ENCODE measurements at regions not wholly inside any gene's neighbourhood (a gene's known extent, or its start where the extent isn't known, plus 50 kb on each side); places are given as distances from the start of the nearest gene placed in this dataset.

DNA sequence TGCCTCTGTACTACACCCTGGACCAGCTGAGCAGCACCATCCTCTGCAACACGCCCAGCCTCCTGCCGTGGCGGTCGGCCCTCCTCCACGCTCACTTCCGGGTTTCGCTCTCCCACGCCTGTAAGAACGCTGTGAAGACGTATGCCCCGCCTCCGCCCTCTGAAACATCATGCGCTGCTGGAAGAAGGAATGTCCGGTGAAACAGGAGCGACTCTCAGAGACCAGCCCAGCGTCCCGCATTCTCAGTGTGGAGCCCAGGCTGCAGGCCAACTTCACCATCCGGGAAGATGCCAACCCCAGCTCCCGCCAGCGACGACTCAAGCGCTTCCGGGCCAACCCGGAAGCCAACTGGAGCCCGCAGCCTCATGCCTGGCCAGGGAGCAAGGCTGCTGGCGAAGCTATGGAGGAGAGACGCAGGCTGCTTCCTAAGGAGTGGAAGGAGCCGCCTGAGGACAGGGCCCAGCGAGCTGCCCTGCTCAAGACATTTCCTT lies 186.1 kb upstream of the SLITRK2 start:
- DNase-seq = no peak

DNA sequence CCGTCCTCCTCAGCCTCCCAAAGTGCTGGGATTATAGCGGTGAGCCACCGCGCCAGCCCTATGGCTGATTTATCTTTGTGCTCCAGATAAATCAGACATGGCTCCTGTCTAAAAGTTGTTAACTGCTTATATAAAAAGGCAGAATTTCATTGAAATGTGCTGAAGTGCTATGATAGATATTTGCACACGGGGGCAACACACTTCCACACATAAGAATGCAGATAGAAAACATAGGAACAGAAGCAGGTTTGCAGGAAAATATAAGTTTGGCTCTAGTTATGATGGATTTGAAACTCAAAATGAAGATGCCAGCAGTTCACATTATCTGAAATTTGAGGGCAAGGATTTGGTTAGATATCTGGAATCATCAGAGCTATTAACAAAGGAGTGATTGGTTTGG lies 163.1 kb upstream of the SLITRK2 start:
- no peak for DNase-seq

DNA sequence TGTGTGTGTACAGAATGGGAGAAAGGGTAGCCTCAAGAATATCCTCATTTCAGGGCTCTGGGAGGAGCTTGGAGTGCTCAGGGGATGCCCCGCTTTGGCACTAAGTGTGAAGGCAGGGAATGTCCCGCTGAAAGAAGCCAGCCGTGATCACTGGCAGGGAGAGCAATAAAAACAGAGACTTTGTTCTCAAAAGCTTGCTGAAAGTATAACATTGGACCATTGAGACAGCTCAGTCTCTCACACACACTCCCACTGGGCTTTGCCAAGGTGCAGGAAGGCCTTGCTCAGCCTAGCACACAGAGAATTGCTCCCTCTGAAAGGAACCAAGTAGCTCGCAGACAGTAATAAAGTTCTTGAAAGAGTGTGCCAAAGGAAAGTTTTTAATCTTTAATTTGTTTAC lies 143.8 kb upstream of the SLITRK2 start:
- no peak for DNase-seq

DNA sequence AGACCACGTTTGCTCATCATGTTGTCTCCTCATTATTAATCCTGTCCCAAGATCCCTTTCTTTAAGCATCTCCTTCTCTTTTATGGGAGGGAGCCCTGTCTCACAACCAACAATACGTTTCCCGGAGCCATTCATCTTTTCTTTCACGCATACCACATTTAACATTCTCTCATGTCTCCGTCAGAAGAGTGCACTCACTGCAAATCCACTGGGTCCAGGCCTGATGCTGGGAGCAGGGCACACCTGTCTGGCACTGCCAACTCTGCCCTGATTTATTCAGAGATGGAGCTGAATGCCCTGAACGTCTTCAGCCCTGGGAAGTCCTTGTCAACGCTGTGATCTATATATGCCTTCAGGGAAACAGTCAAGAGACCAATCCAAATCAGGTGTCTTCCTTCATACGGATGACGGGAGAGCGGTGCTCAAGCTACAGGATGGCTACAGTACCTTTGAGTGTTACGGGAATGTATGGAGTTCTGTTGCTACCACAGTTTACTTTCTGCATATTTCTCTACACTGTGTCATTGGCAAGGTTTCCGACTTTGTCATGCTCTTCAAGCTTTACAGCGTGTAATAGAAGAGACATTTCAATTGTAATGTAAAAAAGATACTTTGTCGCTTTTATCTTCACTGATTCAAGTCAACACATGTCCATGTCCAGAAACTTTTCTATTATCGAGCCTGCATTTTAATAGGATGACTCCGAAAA lies 140.4 kb upstream of the SLITRK2 start:
- no peak for DNase-seq

DNA sequence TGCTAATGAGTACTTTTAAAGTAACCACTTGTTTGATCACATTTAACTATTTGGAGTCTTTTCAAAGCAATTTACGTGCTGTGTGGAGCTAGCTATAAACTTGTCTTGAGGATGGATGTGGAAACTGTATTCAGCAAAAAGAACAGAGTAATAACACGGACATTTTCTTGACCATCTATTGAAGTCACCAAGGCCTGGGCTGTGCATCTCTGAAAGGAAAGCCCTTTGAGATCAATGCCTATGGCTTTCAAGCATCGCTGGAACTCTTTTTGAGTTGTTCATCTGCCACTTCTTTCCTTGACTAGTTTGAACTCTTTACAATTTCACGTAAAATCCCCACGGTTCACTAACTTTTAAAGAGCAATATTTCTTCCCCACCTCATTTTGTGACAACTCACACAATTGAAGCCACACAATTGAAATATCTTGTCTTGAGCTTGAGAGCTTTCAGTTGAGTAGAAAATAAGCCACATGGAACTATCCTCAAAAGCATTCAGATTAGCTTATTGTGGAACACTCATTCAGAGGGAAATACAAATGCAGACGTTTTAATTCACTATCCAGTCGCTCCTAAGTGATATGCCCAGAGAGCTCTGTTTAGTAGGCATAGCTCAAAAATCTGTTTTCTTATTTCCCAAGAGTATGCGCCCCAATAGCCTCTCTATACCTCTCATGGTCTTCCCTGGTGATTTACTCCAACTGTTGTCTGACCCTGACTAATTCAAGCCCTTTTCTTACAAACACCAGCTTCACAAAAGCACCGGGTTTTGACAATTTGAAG lies 134.9 kb upstream of the SLITRK2 start:
- DNase-seq = no peak

DNA sequence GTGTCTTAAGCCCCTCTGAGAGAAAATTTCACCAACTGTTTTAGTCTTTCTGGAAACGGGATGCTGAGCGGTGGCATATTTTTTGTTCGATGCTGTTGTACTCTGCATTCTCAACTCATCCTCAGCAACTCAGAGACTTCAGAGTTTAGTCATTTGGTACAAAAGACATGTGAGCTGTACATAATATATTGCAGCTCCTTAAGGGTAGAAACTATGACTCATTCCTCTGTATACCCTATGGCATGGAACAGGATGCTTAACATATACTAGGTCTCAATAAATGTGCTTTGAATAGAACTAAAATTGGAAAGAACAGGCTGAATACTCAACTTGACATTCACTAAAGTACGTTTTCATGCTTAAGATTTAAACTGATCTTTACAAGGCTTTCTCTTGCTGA lies 130.5 kb upstream of the SLITRK2 start:
- DNase-seq = no peak

DNA sequence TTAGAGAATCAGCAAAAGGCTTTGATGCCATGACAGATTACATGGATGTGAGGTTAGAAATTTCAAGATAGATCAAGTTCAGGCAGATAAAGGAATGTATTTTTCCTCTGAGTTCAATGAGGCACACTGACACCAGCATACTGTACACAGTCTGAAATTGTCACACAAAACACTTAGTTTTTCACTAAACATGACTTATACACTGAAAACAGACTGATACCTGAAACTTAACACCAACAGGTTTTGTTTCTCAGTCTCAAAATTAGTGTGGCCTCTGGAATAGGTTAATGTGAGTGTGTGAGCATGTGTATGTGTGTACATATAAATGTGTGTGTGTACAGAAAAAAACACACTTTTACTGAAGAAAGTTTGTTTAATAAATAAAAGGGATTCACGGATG lies 129.9 kb upstream of the SLITRK2 start:
- no peak for DNase-seq

DNA sequence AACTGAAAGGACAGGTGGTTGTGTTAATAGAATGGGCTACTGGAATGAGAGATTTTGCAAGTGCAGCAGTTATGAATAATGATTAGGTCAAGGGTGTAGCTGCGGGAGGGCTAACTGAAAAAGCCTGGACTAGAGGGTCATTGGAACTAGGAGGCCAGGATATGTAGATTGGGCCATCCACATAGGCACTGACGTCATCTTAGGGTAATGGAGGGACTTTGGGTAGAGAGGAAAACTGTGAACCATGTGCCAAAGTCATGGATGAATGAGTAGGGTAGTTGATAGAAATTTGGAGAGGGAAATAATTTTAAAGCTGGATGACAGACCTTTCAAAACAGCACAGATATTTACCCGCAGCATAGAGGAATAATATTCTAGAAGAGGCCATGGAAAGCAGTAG lies 123.6 kb upstream of the SLITRK2 start:
- DNase-seq = no peak

DNA sequence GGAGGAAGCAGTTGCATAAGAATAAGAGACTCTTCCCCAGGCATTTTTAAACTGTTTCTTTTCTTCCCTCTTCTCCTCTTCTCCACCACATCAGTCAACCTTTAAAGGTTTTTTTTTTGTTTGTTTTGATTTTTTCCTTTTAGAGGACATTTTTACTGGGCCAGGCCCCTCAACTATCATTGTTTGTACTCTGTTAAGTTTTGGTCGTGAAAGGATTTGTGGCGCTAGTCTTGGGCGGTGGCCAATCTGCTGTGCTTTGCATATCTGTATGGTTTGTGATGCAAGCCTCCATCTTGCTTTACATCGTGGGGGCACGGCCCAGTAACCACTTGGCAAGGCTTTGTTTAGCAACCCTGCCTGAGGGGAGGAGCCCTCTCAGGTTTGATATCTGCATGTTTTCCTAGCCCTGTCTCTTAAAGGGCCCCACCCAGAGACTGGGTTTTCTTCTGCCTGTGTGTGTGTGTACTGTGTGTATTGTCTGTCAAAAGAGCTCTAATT lies 101.9 kb upstream of the SLITRK2 start:
- DNase-seq = no peak

DNA sequence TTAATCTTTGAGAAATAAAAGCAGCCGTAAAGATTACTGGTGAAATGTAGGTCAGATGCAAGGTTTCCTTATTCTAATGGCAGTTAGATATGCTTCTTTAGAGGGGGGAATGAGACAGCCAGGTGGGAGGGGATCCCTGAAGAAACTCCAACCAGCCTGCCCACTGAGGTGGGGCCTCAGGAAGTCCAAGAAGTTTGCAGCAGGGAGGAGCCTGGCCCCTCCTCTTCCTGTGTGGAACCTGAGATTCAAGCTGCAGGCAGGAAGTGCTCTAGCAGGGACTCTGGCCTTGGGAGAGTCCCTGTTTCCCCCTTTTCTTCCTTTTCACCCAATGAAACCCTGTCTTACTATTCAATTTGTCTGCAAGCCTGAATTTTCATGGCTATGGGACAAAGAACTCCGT lies 101.4 kb upstream of the SLITRK2 start:
- no peak for DNase-seq

DNA sequence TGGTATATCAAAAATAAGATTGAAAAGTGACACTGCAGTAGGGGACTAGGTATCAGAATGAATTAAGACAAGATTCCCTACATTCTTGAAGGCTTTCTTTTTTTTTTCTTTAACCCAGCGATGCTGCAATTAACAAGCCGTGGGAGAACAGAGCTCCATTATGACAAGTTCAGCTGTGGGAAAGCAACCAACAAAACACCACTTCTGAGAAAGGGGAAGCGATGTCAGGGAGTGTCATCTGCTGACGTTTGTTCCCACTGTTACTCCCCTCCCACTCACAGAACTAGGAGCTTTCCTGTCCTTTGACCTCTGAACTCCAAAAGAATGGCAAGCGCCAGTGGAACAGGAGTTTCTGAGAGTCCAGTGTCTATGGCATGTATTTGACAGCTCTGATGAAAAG lies 90.2 kb upstream of the SLITRK2 start:
- DNase-seq = no peak

DNA sequence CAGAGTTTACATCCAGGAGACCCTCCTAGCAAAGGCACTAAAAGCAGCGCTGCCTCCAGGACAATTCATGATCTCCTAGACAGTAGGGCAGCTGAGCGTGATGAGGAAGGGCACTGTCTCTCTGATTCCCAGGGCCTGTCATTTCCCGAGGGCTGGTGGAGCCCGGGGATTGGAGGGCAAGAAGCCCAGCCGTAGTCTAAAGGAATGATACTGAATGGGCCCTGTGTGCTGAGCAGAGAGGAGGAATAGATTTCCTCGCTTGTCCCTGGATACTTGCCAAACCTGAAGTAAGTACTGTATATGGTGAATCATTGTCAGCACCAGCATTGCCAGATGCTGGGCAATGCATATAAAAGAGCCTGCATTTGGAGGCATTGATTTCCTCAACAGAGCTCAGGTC lies 88.0 kb upstream of the SLITRK2 start:
- DNase-seq = no peak

DNA sequence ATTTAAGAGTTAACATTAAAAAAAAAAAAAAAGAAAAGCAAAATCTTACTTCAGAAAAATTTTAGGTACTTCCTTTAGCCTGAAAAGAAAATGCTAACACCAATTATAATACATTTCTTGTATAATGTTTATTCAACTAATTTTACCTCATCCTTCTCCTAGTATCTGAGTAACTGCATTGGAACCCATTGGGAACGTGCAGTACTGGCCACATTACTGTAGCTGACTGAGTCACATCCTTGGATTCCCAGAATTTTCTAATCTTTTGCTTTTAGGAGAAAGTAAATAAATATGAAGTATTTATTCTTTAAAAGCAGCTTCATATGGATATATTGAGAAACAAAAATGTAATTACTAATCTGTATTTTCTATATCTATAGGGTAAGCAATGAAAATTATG lies 82.6 kb upstream of the SLITRK2 start:
- no peak for DNase-seq

DNA sequence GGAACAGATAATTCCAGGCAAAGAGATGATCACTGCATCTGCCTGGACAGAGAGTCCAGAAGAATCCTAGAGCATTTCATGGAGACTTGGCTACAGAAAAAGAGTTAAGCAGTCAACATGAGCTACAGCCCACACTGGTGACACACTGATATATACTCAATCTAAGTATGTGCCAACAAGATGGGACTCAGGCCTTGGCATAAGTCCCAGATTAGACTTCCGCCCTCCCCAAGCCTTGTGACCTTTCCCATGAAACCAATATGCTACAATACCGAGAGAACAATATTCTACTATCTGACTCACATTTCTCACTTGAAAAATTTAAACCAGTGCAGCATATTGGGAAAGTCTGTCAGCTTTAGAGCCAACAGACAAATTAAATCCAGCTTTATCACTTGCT lies 65.7 kb upstream of the SLITRK2 start:
- no peak for DNase-seq

Measured in NCI-H1105 (cell line).